Keratinocyte (primary cell): ENCODE measurements at regions not wholly inside any gene's neighbourhood (a gene's known extent, or its start where the extent isn't known, plus 50 kb on each side); places are given as distances from the start of the nearest gene placed in this dataset.

Experiments
- EZH2 ChIP-seq: IDR thresholded peaks from one replicate; pipeline ENCODE4 v1.6.1; 2012; ENCODE audit warnings: inconsistent platforms, mild to moderate bottlenecking, low read length, moderate library complexity
- TF ChIP-seq, protein P1 (sequence below), 3 experiments: IDR thresholded peaks in 1 of 3; conservative IDR thresholded peaks in 1 of 3; optimal IDR thresholded peaks in 1 of 3; 2 replicates in 2 of 3; 3 replicates in 1 of 3; pipeline versions ENCODE3 to v1.5.1; 2011; ENCODE audit warnings: low read length in 3 of 3, mild to moderate bottlenecking in 3 of 3, moderate library complexity in 2 of 3, control low read depth in 1 of 3, inconsistent platforms in 1 of 3; ENCODE audit not compliant: insufficient read depth in 2 of 3; ENCODE audit errors: extremely low read depth in 1 of 3

GRCh38 chr4:180203349-180203748, 2039.9 kb upstream of the TENM3 start:
- TF ChIP-seq, protein P1, sequence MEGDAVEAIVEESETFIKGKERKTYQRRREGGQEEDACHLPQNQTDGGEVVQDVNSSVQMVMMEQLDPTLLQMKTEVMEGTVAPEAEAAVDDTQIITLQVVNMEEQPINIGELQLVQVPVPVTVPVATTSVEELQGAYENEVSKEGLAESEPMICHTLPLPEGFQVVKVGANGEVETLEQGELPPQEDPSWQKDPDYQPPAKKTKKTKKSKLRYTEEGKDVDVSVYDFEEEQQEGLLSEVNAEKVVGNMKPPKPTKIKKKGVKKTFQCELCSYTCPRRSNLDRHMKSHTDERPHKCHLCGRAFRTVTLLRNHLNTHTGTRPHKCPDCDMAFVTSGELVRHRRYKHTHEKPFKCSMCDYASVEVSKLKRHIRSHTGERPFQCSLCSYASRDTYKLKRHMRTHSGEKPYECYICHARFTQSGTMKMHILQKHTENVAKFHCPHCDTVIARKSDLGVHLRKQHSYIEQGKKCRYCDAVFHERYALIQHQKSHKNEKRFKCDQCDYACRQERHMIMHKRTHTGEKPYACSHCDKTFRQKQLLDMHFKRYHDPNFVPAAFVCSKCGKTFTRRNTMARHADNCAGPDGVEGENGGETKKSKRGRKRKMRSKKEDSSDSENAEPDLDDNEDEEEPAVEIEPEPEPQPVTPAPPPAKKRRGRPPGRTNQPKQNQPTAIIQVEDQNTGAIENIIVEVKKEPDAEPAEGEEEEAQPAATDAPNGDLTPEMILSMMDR (optimal IDR thresholded peaks at IDR 0.05 in 1 of 3, IDR thresholded peaks at IDR 0.05 in 1 of 3, conservative IDR thresholded peaks at IDR 0.05 in 1 of 3; ENCODE audit: extremely low read depth in 1 of 3, insufficient read depth in 2 of 3, low read length in 3 of 3), result no peak
- TF ChIP-seq EZH2, result no peak
